HEK293 (cell line): ENCODE measurements at regions not wholly inside any gene's neighbourhood (a gene's known extent, or its start where the extent isn't known, plus 50 kb on each side); places are given as distances from the start of the nearest gene placed in this dataset.

Experiments
- CTCF ChIP-seq: fragments of 450-650 bp; formaldehyde crosslinking; IDR thresholded peaks from 2 replicates; pipeline ENCODE4 v1.5.1; 2016; ENCODE audit warnings: missing biosample characterization, missing genetic modification characterization
- INSM2 ChIP-seq: fragments of 450-650 bp; formaldehyde crosslinking; IDR thresholded peaks from 2 replicates; pipeline ENCODE4 v1.5.1; 2016; ENCODE audit warnings: missing biosample characterization, missing genetic modification characterization
- OSR2 ChIP-seq: fragments of 450-650 bp; formaldehyde crosslinking; IDR thresholded peaks from 2 replicates; pipeline ENCODE4 v1.5.1; 2016; ENCODE audit warnings: missing biosample characterization, missing genetic modification characterization
- PRDM1 ChIP-seq: fragments of 450-650 bp; formaldehyde crosslinking; IDR thresholded peaks from 2 replicates; pipeline ENCODE4; 2016; ENCODE audit warnings: missing biosample characterization, missing genetic modification characterization
- PRDM4 ChIP-seq: fragments of 450-650 bp; formaldehyde crosslinking; IDR thresholded peaks from 2 replicates; pipeline ENCODE4 v1.5.1; 2017; ENCODE audit warnings: missing biosample characterization, missing genetic modification characterization
- YY1 ChIP-seq: fragments of 450-650 bp; formaldehyde crosslinking; IDR thresholded peaks from 2 replicates; pipeline ENCODE4 v1.5.1; 2018; ENCODE audit warnings: missing biosample characterization, missing genetic modification characterization
- ZFP41 ChIP-seq: fragments of 450-650 bp; formaldehyde crosslinking; IDR thresholded peaks from 2 replicates; pipeline ENCODE4 v1.5.1; 2016; ENCODE audit warnings: missing biosample characterization, missing genetic modification characterization, borderline replicate concordance
- ZFP69B ChIP-seq: fragments of 450-650 bp; formaldehyde crosslinking; IDR thresholded peaks from 2 replicates; pipeline ENCODE4 v1.5.1; 2016; ENCODE audit warnings: missing biosample characterization, missing genetic modification characterization
- ZNF221 ChIP-seq: fragments of 450-650 bp; formaldehyde crosslinking; IDR thresholded peaks from 2 replicates; pipeline ENCODE4 v1.5.1; 2017; ENCODE audit warnings: missing biosample characterization, missing genetic modification characterization, borderline replicate concordance
- ZNF274 ChIP-seq, 2 experiments: fragments of 200-500 bp in 1 of 2; fragments of 450-650 bp in 1 of 2; sonication (Bioruptor generic) in 1 of 2; formaldehyde crosslinking in 1 of 2; IDR thresholded peaks; 2 replicates each; pipeline versions ENCODE4 v1.5.1 to v1.6.1; 2014 to 2016; ENCODE audit warnings: borderline replicate concordance in 1 of 2, inconsistent platforms in 1 of 2, low read length in 1 of 2, missing biosample characterization in 1 of 2, missing genetic modification characterization in 1 of 2
- ZNF530 ChIP-seq: fragments of 450-650 bp; formaldehyde crosslinking; IDR thresholded peaks from 2 replicates; pipeline ENCODE4 v1.5.1; 2016; ENCODE audit warnings: low read depth, missing biosample characterization, missing genetic modification characterization
- ZNF561 ChIP-seq: fragments of 450-650 bp; IDR thresholded peaks from 2 replicates; pipeline ENCODE4 v1.5.1; 2018; ENCODE audit warnings: missing biosample characterization, missing genetic modification characterization, borderline replicate concordance
- ZNF621 ChIP-seq: fragments of 450-650 bp; formaldehyde crosslinking; IDR thresholded peaks from 2 replicates; pipeline ENCODE4 v1.5.1; 2017; ENCODE audit warnings: missing biosample characterization, missing genetic modification characterization
- ZNF658 ChIP-seq: fragments of 450-650 bp; formaldehyde crosslinking; IDR thresholded peaks from 2 replicates; pipeline ENCODE4; 2016; ENCODE audit warnings: missing biosample characterization, missing genetic modification characterization

GRCh38 chr6:88492824-88493223 lies 326.7 kb upstream of the CNR1 start:
- TF ChIP-seq ZNF274 (IDR thresholded peaks at IDR 0.05; ENCODE audit: low read length) (no peak), ZNF274 (tag by site-specific recombination; IDR thresholded peaks at IDR 0.05; ENCODE audit: borderline replicate concordance) (no peak), CTCF (no peak), ZFP41 (tag by site-specific recombination) (no peak), ZNF561 (tag by site-specific recombination) (no peak), PRDM1 (tag by site-specific recombination) (no peak), ZFP69B (tag by site-specific recombination) (no peak), INSM2 (tag by site-specific recombination) (no peak), PRDM4 (tag by site-specific recombination) (no peak), YY1 (tag by site-specific recombination) (no peak), ZNF621 (tag by site-specific recombination) (no peak), ZNF221 (tag by site-specific recombination) (no peak), OSR2 (tag by site-specific recombination) (no peak), ZNF530 (no peak), ZNF658 (no peak)
